Natural killer cell (primary cell): ENCODE measurements at regions not wholly inside any gene's neighbourhood (a gene's known extent, or its start where the extent isn't known, plus 50 kb on each side); places are given as distances from the start of the nearest gene placed in this dataset.

Experiments used
- ATAC-seq, 3 donors: fragments of 150-1000 bp in 2 of 3; fragments of 200-7000 bp in 1 of 3; cut with Tn5 transposase; 1 replicate in 1 of 3; 2 replicates in 2 of 3; pipeline ENCODE4 v1.10.0; 2021; ENCODE audit warnings: mild to moderate bottlenecking in 2 of 3, moderate library complexity in 2 of 3
- DNase-seq, 2 donors: peaks; one replicate each; pipeline versions ENCODE4 v3.0.0 to v3.0.0-alpha.2; 2013 to 2021; ENCODE audit warnings: mixed read lengths in 1 of 2
- H3K27ac ChIP-seq: one replicate; pipeline ENCODE4 v1.5.1; 2013; ENCODE audit warnings: mild to moderate bottlenecking, low read length
- H3K27me3 ChIP-seq: one replicate; pipeline ENCODE4 v1.6.1; 2013; ENCODE audit warnings: low read length; ENCODE audit not compliant: control insufficient read depth, insufficient read depth
- H3K36me3 ChIP-seq: one replicate; pipeline ENCODE4 v1.6.1; 2013; ENCODE audit warnings: low read length; ENCODE audit not compliant: control insufficient read depth, insufficient read depth
- H3K4me1 ChIP-seq: one replicate; pipeline ENCODE4 v1.6.1; 2013; ENCODE audit warnings: low read length; ENCODE audit not compliant: control insufficient read depth, insufficient read depth
- H3K4me3 ChIP-seq: one replicate; pipeline ENCODE4 v1.5.1; 2013; ENCODE audit warnings: low read length
- H3K9me3 ChIP-seq: one replicate; pipeline ENCODE4 v1.6.1; 2013; ENCODE audit warnings: low read length; ENCODE audit not compliant: control insufficient read depth, insufficient read depth
- H3K27ac Mint-ChIP-seq, 2 donors: one replicate each; pipeline ENCODE4 v1.8.0; 2022; ENCODE audit warnings: mild to moderate bottlenecking in 2 of 2, mixed read lengths in 2 of 2, moderate library complexity in 1 of 2
- H3K27me3 Mint-ChIP-seq, 2 donors: one replicate each; pipeline ENCODE4 v1.8.0; 2022; ENCODE audit warnings: low read depth in 2 of 2, mixed read lengths in 2 of 2
- H3K36me3 Mint-ChIP-seq: one replicate; pipeline ENCODE4 v1.8.0; 2022; ENCODE audit warnings: mixed read lengths
- H3K4me1 Mint-ChIP-seq, 2 donors: one replicate each; pipeline ENCODE4 v1.8.0; 2022; ENCODE audit warnings: mixed read lengths in 2 of 2
- H3K4me3 Mint-ChIP-seq: one replicate; pipeline ENCODE4 v1.8.0; 2022; ENCODE audit warnings: mild to moderate bottlenecking, moderate library complexity, mixed read lengths
- H3K9me3 Mint-ChIP-seq, 2 donors: one replicate each; pipeline ENCODE4 v1.8.0; 2022; ENCODE audit warnings: mixed read lengths in 2 of 2
- WGBS: methylation state at CpG from one replicate; pipeline ENCODE4 v1.1.7; 2013; ENCODE audit warnings: missing lambda C conversion rate; ENCODE audit not compliant: insufficient coverage; 5-methylcytosine and 5-hydroxymethylcytosine counted together
- intact Hi-C: fragments of 100-400 bp; cut with micrococcal nuclease; formaldehyde crosslinking; loops from one replicate; pipeline ENCODE4 v1.14.2; 2022
- TF ChIP-seq, protein P1 (sequence below): fragments of 200-600 bp; IDR thresholded peaks from one replicate; pipeline ENCODE4 v1.8.0; 2022; ENCODE audit warnings: antibody characterized with exemption

DNA sequence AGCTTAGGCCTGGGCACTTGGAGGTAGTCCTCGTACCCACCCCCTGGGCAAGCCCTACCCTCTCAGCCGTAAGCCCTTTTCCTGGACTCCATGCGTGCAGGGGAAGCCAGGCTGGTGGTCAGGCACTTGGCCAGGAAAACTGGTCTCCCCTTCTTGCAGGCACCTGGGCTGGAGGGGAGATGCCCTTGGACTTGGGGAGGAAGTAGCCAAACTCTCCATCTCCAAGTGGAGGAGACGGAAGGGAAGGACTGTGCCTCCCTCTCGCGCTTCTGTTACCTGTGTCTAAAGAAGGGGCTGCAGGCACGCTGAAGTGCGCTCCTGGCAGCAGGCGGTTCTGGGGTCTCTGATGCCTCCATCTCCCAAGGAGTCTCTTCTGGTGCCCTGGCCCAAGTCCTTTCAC lies 283.9 kb downstream of the PBX3 start:
- Histone ChIP-seq H3K27ac (no peak overlapping the region), H3K9me3 (no peaks in the 10 kb centered on the region), H3K36me3 (no peaks in the 10 kb centered on the region), H3K4me1 (no peaks in the 10 kb centered on the region), H3K4me3 (no peak overlapping the region), H3K27me3 (no peaks in the 10 kb centered on the region)
- ATAC-seq (no peak), DNase-seq (no peak)
- intact Hi-C loops = no loop called here
- TF ChIP-seq, protein P1, sequence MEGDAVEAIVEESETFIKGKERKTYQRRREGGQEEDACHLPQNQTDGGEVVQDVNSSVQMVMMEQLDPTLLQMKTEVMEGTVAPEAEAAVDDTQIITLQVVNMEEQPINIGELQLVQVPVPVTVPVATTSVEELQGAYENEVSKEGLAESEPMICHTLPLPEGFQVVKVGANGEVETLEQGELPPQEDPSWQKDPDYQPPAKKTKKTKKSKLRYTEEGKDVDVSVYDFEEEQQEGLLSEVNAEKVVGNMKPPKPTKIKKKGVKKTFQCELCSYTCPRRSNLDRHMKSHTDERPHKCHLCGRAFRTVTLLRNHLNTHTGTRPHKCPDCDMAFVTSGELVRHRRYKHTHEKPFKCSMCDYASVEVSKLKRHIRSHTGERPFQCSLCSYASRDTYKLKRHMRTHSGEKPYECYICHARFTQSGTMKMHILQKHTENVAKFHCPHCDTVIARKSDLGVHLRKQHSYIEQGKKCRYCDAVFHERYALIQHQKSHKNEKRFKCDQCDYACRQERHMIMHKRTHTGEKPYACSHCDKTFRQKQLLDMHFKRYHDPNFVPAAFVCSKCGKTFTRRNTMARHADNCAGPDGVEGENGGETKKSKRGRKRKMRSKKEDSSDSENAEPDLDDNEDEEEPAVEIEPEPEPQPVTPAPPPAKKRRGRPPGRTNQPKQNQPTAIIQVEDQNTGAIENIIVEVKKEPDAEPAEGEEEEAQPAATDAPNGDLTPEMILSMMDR = no peak
- Mint-ChIP-seq H3K4me3 (no peak overlapping the region), H3K36me3 (no peaks in the 10 kb centered on the region), H3K9me3 (no peaks in the 10 kb centered on the region), H3K4me1 (no peaks in the 10 kb centered on the region), H3K27ac (no peak overlapping the region), H3K27me3 (peaks cover 6 to 9% of the 10 kb centered on the region in 2 donors)
- WGBS = 79% methylated on average over 9 of the region's 9 CpGs

- DNase-seq (no peak), ATAC-seq (no peak)
- 84% methylated on average over 6 of the region's 8 CpGs for WGBS
- Histone ChIP-seq H3K4me3 (no peak overlapping the region), H3K27me3 (no peaks in the 10 kb centered on the region), H3K9me3 (no peaks in the 10 kb centered on the region), H3K4me1 (no peaks in the 10 kb centered on the region), H3K27ac (no peak overlapping the region), H3K36me3 (no peaks in the 10 kb centered on the region)
- H3K27me3 Mint-ChIP-seq = peaks cover 6 to 13% of the 10 kb centered on the region in 2 donors
- TF ChIP-seq, protein P1 = no peak
- no peak overlapping the region for H3K27ac Mint-ChIP-seq
- no peaks in the 10 kb centered on the region for H3K4me1 Mint-ChIP-seq
- H3K36me3 Mint-ChIP-seq = no peaks in the 10 kb centered on the region
- no peak overlapping the region for H3K4me3 Mint-ChIP-seq
- no peaks in the 10 kb centered on the region for H3K9me3 Mint-ChIP-seq
- intact Hi-C loops = no loop called here
Measured at GRCh38 chr9:126032135-126032534, 285.0 kb downstream of the PBX3 start.

GRCh38 chr9:126033318-126033717 lies 286.1 kb downstream of the PBX3 start:
- H3K27ac Mint-ChIP-seq = no peak overlapping the region
- ATAC-seq = no peak
- 85% methylated on average over 6 of the region's 6 CpGs for WGBS

GRCh38 chr9:126033956-126034355 lies 286.8 kb downstream of the PBX3 start:
- 90% methylated on average over 4 of the region's 4 CpGs for WGBS
- DNase-seq (no peak), ATAC-seq (no peak)
- Histone ChIP-seq H3K4me1 (no peaks in the 10 kb centered on the region), H3K9me3 (no peaks in the 10 kb centered on the region), H3K4me3 (no peak overlapping the region), H3K27me3 (no peaks in the 10 kb centered on the region), H3K27ac (no peak overlapping the region), H3K36me3 (no peaks in the 10 kb centered on the region)
- Mint-ChIP-seq H3K36me3 (no peaks in the 10 kb centered on the region), H3K4me3 (no peak overlapping the region), H3K4me1 (no peaks in the 10 kb centered on the region), H3K27ac (no peak overlapping the region), H3K9me3 (no peaks in the 10 kb centered on the region), H3K27me3 (peaks cover 6 to 15% of the 10 kb centered on the region in 2 donors)
- TF ChIP-seq, protein P1 = no peak
- intact Hi-C loops = no loop called here

More at GRCh38 chr9:126033318-126033717, 286.1 kb downstream of the PBX3 start:
- Histone ChIP-seq H3K9me3 (no peaks in the 10 kb centered on the region), H3K27ac (no peak overlapping the region), H3K36me3 (no peaks in the 10 kb centered on the region), H3K4me3 (no peak overlapping the region), H3K27me3 (no peaks in the 10 kb centered on the region), H3K4me1 (no peaks in the 10 kb centered on the region)
- Mint-ChIP-seq H3K4me1 (no peaks in the 10 kb centered on the region), H3K27me3 (peaks cover 6 to 15% of the 10 kb centered on the region in 2 donors), H3K36me3 (no peaks in the 10 kb centered on the region), H3K4me3 (no peak overlapping the region), H3K9me3 (no peaks in the 10 kb centered on the region)
- intact Hi-C loops = no loop called here
- TF ChIP-seq, protein P1 = no peak
- DNase-seq = no peak
